Peyer's patch (tissue), 4 donors: ENCODE measurements at regions not wholly inside any gene's neighbourhood (a gene's known extent, or its start where the extent isn't known, plus 50 kb on each side); places are given as distances from the start of the nearest gene placed in this dataset.

Source experiments
- POLR2A ChIP-seq, 2 donors: fragments of 450-650 bp; IDR thresholded peaks; one replicate each; pipeline ENCODE4 v1.5.1; 2017; ENCODE audit warnings: antibody characterized with exemption in 2 of 2, mild to moderate bottlenecking in 2 of 2, moderate library complexity in 2 of 2
- TF ChIP-seq, protein P1 (sequence below), 6 experiments: fragments of 450-650 bp in 4 of 6; fragments of 200-600 bp in 2 of 6; sonication (generic) in 1 of 6; IDR thresholded peaks; one replicate each; pipeline ENCODE4 v1.5.1; 2017 to 2019; ENCODE audit warnings: antibody characterized with exemption in 6 of 6, mild to moderate bottlenecking in 3 of 6, moderate library complexity in 1 of 6

DNA sequence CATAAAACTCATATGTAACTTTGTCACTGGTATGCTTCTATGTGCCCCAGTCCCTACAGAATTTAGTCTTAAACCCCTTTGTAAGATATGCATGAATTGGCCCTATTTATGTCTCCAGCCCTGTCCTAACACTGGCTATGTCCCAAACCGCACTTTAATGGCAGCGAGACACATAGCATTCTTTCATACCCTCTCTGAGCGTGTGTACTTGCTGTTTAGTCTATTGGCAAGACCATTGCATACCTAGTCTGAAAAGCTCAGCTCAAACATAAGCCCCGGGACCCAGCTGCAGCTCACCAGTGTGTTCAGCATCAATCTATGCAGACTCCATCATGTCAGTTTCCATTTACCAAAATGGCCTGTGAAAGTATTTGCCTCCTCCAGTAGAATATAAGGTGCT, 1018.4 kb upstream of the TENM3 start:
- TF ChIP-seq, protein P1, sequence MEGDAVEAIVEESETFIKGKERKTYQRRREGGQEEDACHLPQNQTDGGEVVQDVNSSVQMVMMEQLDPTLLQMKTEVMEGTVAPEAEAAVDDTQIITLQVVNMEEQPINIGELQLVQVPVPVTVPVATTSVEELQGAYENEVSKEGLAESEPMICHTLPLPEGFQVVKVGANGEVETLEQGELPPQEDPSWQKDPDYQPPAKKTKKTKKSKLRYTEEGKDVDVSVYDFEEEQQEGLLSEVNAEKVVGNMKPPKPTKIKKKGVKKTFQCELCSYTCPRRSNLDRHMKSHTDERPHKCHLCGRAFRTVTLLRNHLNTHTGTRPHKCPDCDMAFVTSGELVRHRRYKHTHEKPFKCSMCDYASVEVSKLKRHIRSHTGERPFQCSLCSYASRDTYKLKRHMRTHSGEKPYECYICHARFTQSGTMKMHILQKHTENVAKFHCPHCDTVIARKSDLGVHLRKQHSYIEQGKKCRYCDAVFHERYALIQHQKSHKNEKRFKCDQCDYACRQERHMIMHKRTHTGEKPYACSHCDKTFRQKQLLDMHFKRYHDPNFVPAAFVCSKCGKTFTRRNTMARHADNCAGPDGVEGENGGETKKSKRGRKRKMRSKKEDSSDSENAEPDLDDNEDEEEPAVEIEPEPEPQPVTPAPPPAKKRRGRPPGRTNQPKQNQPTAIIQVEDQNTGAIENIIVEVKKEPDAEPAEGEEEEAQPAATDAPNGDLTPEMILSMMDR (IDR thresholded peaks at IDR 0.05) = no peak
- TF ChIP-seq POLR2A (IDR thresholded peaks at IDR 0.05) = no peak
